ENCODE measurements at regions not wholly inside any gene's neighbourhood (a gene's known extent, or its start where the extent isn't known, plus 50 kb on each side); places are given as distances from the start of the nearest gene placed in this dataset.

GRCh38 chr20:3296261-3297078 lies 57.5 kb upstream of the SLC4A11 start:
- Histone ChIP-seq H3K9me3 (ENCODE audit: control insufficient read depth in 1 of 2, low read length in 2 of 2) (no peaks in the 10 kb centered on the region), H3K4me1 (ENCODE audit: insufficient read depth, low read length) (no peaks in the 10 kb centered on the region), H3K36me3 (ENCODE audit: insufficient read depth, low read length) (no peaks in the 10 kb centered on the region), H3K27me3 (ENCODE audit: insufficient read depth, low read length) (no peaks in the 10 kb centered on the region), H3K27ac (ENCODE audit: low read depth, low read length) (no peak overlapping the region), H3K4me3 (ENCODE audit: low read length in 2 of 2) (no peak overlapping the region)
- intact Hi-C loops (cut with micrococcal nuclease), result no loop called here
- H3K27me3 Mint-ChIP-seq, result no peaks in the 10 kb centered on the region
- no peak for DNase-seq
- H3K4me3 Mint-ChIP-seq, result no peak overlapping the region
- H3K36me3 Mint-ChIP-seq, result peaks cover 28 to 41% of the 10 kb centered on the region in 2 donors
- CTCF ChIA-PET (ENCODE audit: partially characterized antibody), result no interaction called here
- POLR2A ChIA-PET (ENCODE audit: partially characterized antibody), result no interaction called here
- peak overlapping the region in 1 of 7 donors; percentile 2 for H3K27ac Mint-ChIP-seq
- no peaks in the 10 kb centered on the region for H3K4me1 Mint-ChIP-seq
- no peaks in the 10 kb centered on the region for H3K9me3 Mint-ChIP-seq
